ENCODE measurements at regions not wholly inside any gene's neighbourhood (a gene's known extent, or its start where the extent isn't known, plus 50 kb on each side); places are given as distances from the start of the nearest gene placed in this dataset.

DNA sequence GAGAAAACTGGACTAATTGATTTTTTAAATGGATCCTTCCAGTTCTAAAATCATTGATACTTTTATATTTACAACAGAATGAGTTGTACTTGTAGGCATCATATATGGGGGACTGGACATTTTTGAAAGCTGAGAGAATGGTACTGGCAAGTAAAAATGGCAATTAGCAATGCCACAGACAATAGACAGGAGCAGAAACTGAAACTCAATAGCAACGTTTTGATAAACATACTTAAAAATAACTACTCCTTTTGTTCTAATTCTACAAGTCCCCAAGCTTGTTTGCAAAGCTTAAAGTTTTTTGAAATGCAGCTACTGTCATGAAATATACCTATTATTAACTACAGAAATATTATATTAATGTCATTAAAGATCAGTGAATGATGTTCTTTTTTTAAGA is 52.8 kb upstream of the FBXL7 start:
- H3K27me3 Mint-ChIP-seq (ENCODE audit: low read depth in 3 of 3), result no peaks in the 10 kb centered on the region
- no peak for DNase-seq
- no peaks in the 10 kb centered on the region for H3K36me3 Mint-ChIP-seq
- H3K27ac Mint-ChIP-seq, result no peak overlapping the region
- no peak overlapping the region for H3K4me3 Mint-ChIP-seq
- no peaks in the 10 kb centered on the region for H3K4me1 Mint-ChIP-seq
- peaks cover 8 to 53% (median 21%) of the 10 kb centered on the region in 6 donors for H3K9me3 Mint-ChIP-seq

DNA sequence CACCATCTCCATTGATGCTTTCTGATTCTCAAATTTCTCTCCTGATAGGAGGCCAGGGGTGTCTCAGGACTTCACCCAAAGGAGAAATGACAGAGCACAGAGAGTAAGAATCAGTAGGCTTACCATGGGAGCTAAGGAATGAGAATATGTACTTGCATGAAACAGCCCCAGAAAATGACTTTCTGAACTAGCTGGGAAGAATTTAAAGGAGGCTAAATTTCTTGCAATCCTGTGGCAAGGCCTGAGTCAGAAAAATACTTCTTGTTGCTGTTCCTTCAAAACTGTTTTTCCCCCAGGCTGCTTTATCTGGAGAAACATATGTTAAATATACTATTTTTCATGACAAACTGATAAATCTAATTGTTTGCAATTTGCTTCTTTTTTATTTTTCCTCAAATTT is 53.4 kb upstream of the FBXL7 start:
- Mint-ChIP-seq H3K4me3 (no peak overlapping the region), H3K4me1 (no peaks in the 10 kb centered on the region), H3K36me3 (no peaks in the 10 kb centered on the region), H3K9me3 (peaks cover 8 to 50% (median 22%) of the 10 kb centered on the region in 6 donors), H3K27ac (no peak overlapping the region), H3K27me3 (ENCODE audit: low read depth in 3 of 3) (no peaks in the 10 kb centered on the region)
- DNase-seq, result no peak

DNA sequence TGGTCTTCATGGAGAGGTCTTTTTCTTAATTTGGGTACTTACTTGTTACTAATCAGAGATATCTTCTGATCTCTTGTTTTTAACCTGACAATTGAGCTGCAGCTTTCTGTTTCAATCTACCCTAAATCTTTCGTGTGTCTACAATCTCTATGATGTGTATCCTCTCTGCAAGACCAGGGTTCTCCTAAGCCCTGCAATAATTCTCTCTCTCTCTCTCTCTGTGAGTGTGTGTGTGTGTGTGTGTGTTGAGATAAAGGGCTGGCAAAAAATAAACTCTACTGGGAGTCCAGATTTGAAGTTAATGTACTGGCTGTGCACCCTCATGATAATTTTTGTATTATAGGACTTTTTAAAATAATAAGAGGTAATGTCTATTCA is 57.8 kb upstream of the FBXL7 start:
- no peak overlapping the region for H3K27ac Mint-ChIP-seq

DNA sequence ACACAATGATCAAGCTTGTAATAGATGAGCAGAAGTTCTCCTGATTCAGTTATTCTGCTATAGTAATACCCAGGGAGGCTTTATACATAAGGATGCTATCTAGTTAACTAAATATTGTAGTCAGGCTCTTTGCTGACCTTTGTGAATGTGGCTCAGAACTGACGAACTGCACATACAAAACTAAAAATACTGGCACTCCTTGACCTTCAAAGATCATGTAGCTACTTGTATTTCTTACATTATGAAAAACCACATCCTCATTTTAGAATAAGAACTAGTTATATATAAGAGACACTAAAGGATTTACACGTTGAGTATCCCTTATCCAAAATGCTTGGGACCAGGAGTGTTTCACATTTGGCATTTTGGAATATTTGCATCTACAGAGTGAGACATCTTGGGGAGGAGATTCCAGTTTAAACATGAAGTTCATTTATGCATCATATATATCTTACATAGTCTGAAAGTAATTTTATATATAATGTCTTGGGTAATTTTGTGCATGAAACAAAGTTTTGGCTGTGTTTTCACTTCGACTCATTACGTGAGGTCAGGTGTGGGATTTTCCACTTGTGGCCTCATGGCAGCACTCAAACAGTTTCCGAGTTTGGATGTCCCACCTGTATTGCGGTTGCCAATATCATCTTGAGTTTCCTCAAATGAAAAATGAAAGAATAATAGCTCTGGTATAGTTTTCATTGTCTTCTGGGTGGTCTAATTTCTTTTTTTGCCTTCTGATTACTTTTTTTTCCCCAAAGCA is 58.4 kb upstream of the FBXL7 start:
- no peaks in the 10 kb centered on the region for H3K36me3 Mint-ChIP-seq
- no peaks in the 10 kb centered on the region for H3K4me1 Mint-ChIP-seq
- no peaks in the 10 kb centered on the region for H3K27me3 Mint-ChIP-seq (ENCODE audit: low read depth in 3 of 3)
- no peak overlapping the region for H3K27ac Mint-ChIP-seq
- H3K4me3 Mint-ChIP-seq, result no peak overlapping the region
- H3K9me3 Mint-ChIP-seq, result peaks cover 5 to 35% (median 18%) of the 10 kb centered on the region in 6 donors
- no peak for DNase-seq

More for the DNA sequence above, 57.8 kb upstream of the FBXL7 start:
- Mint-ChIP-seq H3K27me3 (ENCODE audit: low read depth in 3 of 3) (no peaks in the 10 kb centered on the region), H3K9me3 (peaks cover 5 to 38% (median 18%) of the 10 kb centered on the region in 6 donors), H3K4me1 (no peaks in the 10 kb centered on the region), H3K36me3 (no peaks in the 10 kb centered on the region), H3K4me3 (no peak overlapping the region)
- DNase-seq, result no peak

DNA sequence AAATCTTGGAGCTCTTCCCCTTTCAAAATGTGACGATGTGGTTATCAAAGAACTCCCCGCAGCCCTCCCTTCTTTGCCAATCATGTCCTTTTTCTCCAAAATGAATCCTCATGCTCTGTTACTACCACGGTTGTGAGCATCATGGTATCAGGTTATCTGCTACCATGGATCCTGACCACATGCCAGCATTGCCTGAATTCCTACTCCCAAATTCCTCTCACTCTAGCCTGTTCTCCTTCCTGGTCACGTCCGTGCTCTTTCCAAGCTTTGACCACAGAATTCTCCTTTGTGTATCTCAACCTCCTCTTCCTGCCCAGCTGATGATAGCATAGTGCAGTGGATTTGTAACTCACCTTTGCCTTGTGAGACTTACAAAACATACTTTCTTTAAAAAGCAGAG is 59.5 kb upstream of the FBXL7 start:
- H3K9me3 Mint-ChIP-seq, result peaks cover 5 to 27% (median 18%) of the 10 kb centered on the region in 6 donors
- H3K4me3 Mint-ChIP-seq, result no peak overlapping the region
- DNase-seq, result no peak
- no peaks in the 10 kb centered on the region for H3K4me1 Mint-ChIP-seq
- H3K27me3 Mint-ChIP-seq (ENCODE audit: low read depth in 3 of 3), result no peaks in the 10 kb centered on the region
- H3K36me3 Mint-ChIP-seq, result no peaks in the 10 kb centered on the region
- no peak overlapping the region for H3K27ac Mint-ChIP-seq

DNA sequence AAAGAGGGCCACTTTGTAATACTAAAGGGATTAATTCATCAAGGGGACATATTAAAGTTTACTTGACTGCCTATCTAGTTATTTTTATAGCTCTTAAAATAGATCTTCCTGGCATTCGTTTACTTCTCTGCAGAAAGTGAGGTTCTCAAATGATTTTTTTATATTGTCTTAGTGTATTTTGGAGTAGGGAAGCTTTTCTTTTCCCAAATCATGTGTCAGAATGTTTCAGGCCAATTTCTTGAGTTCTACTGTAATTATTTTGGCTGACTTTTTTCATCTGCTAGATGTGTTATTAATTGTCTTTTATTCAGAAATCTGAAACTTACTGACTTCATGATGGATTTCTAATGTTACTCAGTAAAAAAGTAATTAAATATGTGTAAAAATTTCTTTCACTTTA is 60.2 kb upstream of the FBXL7 start:
- no peak overlapping the region for H3K4me3 Mint-ChIP-seq
- no peaks in the 10 kb centered on the region for H3K36me3 Mint-ChIP-seq
- no peaks in the 10 kb centered on the region for H3K27me3 Mint-ChIP-seq (ENCODE audit: low read depth in 3 of 3)
- H3K27ac Mint-ChIP-seq, result no peak overlapping the region
- no peaks in the 10 kb centered on the region for H3K4me1 Mint-ChIP-seq
- DNase-seq, result no peak
- H3K9me3 Mint-ChIP-seq, result peaks cover 5 to 21% (median 18%) of the 10 kb centered on the region in 6 donors

DNA sequence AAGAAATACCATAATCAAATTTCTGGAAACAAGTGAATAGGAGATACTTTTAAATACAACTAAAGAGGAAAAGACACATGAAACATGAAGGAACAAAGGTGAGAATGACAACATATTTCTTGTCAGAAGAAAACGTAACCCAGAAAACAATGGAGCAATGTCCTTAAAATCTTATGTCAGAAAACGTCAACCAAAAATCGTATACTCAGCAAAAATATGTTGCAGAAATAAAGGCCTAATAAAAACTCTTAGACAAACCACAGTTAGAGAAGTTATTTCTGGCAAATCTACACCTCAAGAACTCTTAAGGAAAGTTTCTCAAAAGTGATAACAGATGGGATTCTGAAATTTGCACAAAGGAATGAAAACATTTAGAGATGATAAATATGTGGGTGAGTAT is 66.3 kb upstream of the FBXL7 start:
- Mint-ChIP-seq H3K4me3 (no peak overlapping the region), H3K27me3 (ENCODE audit: low read depth in 3 of 3) (no peaks in the 10 kb centered on the region), H3K36me3 (no peaks in the 10 kb centered on the region), H3K27ac (no peak overlapping the region), H3K4me1 (no peaks in the 10 kb centered on the region), H3K9me3 (peaks cover 10 to 40% (median 19%) of the 10 kb centered on the region in 6 donors)
- no peak for DNase-seq

DNA sequence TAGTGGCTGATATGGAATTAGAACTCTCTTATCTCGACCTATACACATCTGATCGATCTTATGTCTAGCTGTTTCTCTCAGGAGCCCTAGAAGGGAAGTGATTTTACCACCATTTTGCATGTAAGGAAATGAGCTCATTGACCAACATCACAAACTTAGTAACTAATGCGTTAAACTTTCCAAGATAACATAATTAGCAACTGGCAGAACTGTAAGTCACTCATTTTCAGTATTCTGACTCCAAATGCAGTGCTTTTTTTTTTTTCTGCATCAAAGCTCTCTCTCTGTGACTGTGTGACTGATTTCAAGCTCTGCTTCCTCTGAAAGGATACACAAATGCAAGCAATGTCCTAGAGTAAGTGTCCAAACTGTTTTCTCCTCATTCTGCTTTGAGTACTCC is 68.1 kb upstream of the FBXL7 start:
- no peaks in the 10 kb centered on the region for H3K4me1 Mint-ChIP-seq
- H3K36me3 Mint-ChIP-seq, result no peaks in the 10 kb centered on the region
- no peak for DNase-seq
- no peaks in the 10 kb centered on the region for H3K27me3 Mint-ChIP-seq (ENCODE audit: low read depth in 3 of 3)
- peaks cover 10 to 39% (median 20%) of the 10 kb centered on the region in 6 donors for H3K9me3 Mint-ChIP-seq
- H3K4me3 Mint-ChIP-seq, result no peak overlapping the region
- no peak overlapping the region for H3K27ac Mint-ChIP-seq

DNA sequence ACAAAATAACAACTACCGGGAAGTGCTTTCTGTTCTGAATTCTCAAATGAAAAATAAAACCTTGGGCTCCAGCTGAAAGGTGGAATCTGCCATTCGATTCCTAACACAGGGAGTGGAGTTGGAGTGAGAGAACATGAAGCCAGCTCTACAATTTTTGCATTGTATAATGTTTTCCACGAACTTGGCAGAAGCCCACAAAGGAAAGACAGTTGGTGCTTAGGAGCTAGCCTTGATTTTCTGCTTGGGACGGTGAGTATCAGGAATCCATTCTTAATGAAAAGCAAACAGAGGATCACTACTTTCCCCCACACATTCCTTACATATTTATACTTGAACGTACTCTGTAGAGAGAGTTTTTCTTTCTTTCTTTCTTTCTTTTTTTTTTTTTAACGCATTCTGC is 74.2 kb upstream of the FBXL7 start:
- Mint-ChIP-seq H3K4me3 (no peak overlapping the region), H3K27me3 (ENCODE audit: low read depth in 3 of 3) (no peaks in the 10 kb centered on the region), H3K36me3 (no peaks in the 10 kb centered on the region), H3K4me1 (no peaks in the 10 kb centered on the region), H3K9me3 (peaks cover 1 to 31% (median 10%) of the 10 kb centered on the region in 6 donors), H3K27ac (no peak overlapping the region)
- no peak for DNase-seq

DNA sequence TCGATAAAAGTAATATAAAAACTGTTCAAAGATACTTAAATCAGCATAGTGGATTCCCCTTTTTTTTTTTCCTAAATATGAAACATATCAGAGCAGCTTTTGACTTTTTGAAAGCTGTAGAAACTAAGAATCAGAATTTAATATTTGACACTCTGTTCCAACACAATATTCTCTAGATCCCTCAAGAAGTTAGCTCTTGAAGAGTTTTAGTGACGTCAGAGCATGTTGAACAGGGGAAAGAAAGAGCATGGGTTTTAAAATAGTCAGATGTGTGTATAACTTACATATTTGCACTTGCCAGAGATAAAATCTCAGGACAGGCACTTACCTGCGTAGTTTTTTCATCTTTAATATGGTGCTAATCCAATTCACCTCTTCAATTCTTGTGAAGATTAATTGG is 75.2 kb upstream of the FBXL7 start:
- DNase-seq, result no peak
- Mint-ChIP-seq H3K4me1 (no peaks in the 10 kb centered on the region), H3K36me3 (no peaks in the 10 kb centered on the region), H3K4me3 (no peak overlapping the region), H3K27me3 (ENCODE audit: low read depth in 3 of 3) (no peaks in the 10 kb centered on the region), H3K9me3 (peaks cover 3 to 29% (median 8%) of the 10 kb centered on the region in 6 donors), H3K27ac (no peak overlapping the region)

DNA sequence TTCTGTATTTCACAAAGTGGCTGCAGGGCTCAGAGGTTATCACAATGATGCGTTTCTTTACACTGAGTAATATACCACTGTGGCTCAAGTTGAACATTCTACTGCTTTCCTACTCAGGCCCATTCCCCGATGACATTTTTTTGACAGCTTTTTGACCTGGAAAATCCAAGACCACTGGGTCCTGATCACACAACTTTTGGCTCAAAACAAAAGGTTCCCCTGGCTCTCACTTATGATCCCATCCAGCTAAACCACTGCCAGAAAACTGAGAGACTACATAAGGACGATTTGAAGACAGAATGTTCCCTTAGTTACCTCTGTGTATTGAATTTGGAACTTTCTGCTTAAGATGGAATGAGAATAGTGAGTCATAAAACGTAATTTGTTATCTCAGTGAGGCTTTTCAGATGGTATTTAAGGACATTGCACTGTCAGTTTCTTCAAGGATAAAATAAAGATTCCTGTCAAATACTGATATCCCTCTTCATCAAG is 78.0 kb upstream of the FBXL7 start:
- Mint-ChIP-seq H3K4me3 (no peak overlapping the region), H3K36me3 (no peaks in the 10 kb centered on the region), H3K4me1 (no peaks in the 10 kb centered on the region), H3K9me3 (peaks cover 9 to 46% (median 11%) of the 10 kb centered on the region in 6 donors), H3K27me3 (ENCODE audit: low read depth in 3 of 3) (peaks cover 0 to 1% (median 0%) of the 10 kb centered on the region in 3 donors), H3K27ac (no peak overlapping the region)
- DNase-seq, result no peak

DNA sequence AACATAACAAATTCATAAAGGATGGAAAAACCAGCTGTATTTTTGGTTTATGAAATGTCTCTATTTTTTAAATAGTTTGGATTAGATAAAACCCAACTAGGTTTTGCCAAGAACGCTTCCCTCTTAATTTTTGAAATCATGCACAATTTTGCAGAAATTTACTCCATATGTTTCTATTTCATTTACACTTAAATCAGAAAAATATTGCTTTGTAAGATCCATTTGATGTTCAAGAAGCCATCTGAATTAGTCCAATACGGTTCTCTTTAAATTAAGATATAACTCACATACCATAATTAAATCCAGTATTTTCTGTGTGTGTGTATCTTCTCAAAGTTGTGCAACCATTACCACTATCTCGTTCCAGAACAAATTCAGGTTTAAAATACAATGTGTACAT is 78.6 kb upstream of the FBXL7 start:
- H3K27ac Mint-ChIP-seq, result no peak overlapping the region
- peaks cover 9 to 46% (median 11%) of the 10 kb centered on the region in 6 donors for H3K9me3 Mint-ChIP-seq
- H3K4me1 Mint-ChIP-seq, result no peaks in the 10 kb centered on the region
- no peak for DNase-seq
- H3K36me3 Mint-ChIP-seq, result no peaks in the 10 kb centered on the region
- peaks cover 0 to 1% (median 0%) of the 10 kb centered on the region in 3 donors for H3K27me3 Mint-ChIP-seq (ENCODE audit: low read depth in 3 of 3)
- H3K4me3 Mint-ChIP-seq, result no peak overlapping the region

DNA sequence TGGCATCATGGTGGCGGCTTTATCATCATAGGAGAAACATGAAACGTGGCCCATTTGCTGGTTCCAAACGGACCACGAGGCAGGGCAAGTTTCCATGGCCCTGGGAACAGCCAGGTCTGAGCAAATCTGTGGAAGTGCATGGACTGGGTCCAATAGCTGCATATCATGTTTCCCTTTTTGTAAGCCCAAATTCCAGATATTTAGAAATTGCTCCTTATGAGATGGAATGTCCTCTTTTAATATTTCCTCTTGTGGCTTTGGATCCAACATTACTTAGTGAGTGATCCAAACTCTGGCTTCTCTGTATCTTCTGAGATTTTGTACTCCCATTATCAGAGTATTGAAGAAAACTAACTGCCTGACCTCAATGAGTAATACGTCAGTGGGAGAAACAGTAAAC is 79.8 kb upstream of the FBXL7 start:
- Mint-ChIP-seq H3K4me1 (no peaks in the 10 kb centered on the region), H3K27ac (no peak overlapping the region), H3K27me3 (ENCODE audit: low read depth in 3 of 3) (peaks cover 0 to 1% (median 0%) of the 10 kb centered on the region in 3 donors), H3K36me3 (no peaks in the 10 kb centered on the region), H3K9me3 (peaks cover 9 to 43% (median 12%) of the 10 kb centered on the region in 6 donors), H3K4me3 (no peak overlapping the region)
- DNase-seq, result no peak

DNA sequence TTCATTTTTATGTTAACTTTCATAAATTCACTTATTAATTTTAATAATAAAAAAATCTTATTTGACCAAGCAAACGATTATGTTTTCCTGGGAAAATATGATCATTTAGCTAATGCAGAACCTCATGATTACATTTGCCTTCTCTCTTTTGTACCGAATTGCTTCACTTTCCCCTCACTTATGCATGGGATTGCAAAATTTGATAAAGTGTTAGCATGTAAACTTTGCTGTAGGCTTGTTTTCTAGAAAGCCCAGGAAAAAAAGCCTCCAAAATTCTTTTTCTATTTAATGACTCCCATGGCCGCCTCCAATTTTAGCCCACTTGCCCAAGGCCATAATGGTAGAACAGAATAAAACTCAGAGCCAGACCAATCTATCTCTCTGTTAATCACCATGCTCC is 82.8 kb upstream of the FBXL7 start:
- Mint-ChIP-seq H3K9me3 (peaks cover 22 to 62% (median 35%) of the 10 kb centered on the region in 6 donors), H3K27me3 (ENCODE audit: low read depth in 3 of 3) (peaks cover 0 to 1% (median 0%) of the 10 kb centered on the region in 3 donors), H3K36me3 (peaks cover 0 to 4% (median 0%) of the 10 kb centered on the region in 3 donors), H3K4me3 (no peak overlapping the region), H3K4me1 (no peaks in the 10 kb centered on the region), H3K27ac (no peak overlapping the region)
- DNase-seq, result no peak

DNA sequence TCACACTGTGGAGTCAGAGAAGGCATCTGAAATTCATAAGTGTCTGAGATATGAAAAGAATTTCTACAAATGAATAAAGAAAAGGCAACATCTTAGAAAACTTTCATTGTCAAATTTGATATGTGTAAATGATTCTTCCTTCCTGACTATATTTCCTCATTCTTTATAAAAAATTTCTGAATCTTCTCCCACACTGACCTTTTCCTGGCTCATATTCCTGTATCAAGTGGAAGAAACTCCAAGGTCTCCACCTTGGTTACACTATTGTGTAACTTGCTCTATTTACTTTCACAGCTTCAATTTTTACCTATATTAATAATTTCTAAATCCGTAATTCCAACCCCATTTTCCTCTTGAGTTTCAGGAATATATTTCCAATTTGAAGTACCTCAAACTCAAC is 93.5 kb upstream of the FBXL7 start:
- H3K36me3 Mint-ChIP-seq, result no peaks in the 10 kb centered on the region
- no peak overlapping the region for H3K4me3 Mint-ChIP-seq
- DNase-seq, result no peak
- H3K9me3 Mint-ChIP-seq, result peaks cover 12 to 28% (median 15%) of the 10 kb centered on the region in 6 donors
- no peak overlapping the region for H3K27ac Mint-ChIP-seq
- no peaks in the 10 kb centered on the region for H3K27me3 Mint-ChIP-seq (ENCODE audit: low read depth in 3 of 3)
- H3K4me1 Mint-ChIP-seq, result no peaks in the 10 kb centered on the region
